ENCODE measurements at regions not wholly inside any gene's neighbourhood (a gene's known extent, or its start where the extent isn't known, plus 50 kb on each side); places are given as distances from the start of the nearest gene placed in this dataset.

- Histone ChIP-seq H3K9me3 (ENCODE audit: control insufficient read depth in 5 of 5, low read length in 5 of 5) (no peaks in the 10 kb centered on the region), H3K27me3 (ENCODE audit: control insufficient read depth in 5 of 5, insufficient read depth in 4 of 5, low read length in 5 of 5) (peaks cover 0 to 3% (median 0%) of the 10 kb centered on the region in 5 donors), H3K9ac (ENCODE audit: low read length in 5 of 5) (peak overlapping the region in 4 of 5 donors; percentile 7 to 56 (median 46)), H3K4me1 (ENCODE audit: control insufficient read depth in 5 of 5, insufficient read depth in 5 of 5, low read length in 5 of 5) (peaks cover 1 to 39% (median 36%) of the 10 kb centered on the region in 5 donors), H3K4me3 (ENCODE audit: low read depth in 1 of 5, low read length in 5 of 5) (no peak overlapping the region), H3K27ac (ENCODE audit: low read depth, low read length) (peak overlapping the region; percentile 96), H3K36me3 (ENCODE audit: control insufficient read depth in 5 of 5, insufficient read depth in 5 of 5, low read length in 5 of 5) (no peaks in the 10 kb centered on the region)
These were observed 56.7 kb upstream of the GLI2 start for GRCh38 chr2:120678926-120679325.

DNA sequence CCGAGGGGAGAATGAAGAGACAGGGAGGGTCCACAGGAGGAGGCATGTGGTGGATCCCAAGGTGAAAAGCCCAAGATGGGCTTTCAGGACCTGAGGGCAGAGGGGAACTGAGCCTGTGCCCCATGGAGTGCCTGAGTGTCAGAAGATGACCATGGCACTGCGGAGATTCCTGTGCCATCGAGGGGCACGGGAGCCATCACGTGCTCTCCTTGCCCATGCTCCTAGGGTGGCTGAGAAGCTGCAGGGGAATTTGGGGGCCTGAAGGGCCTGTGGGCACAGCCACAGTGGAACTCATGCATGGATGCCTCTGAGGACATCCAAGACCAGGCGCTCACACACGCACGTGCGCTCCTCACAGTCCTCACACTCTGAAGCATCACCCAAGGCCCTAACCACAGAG lies 56.1 kb upstream of the GLI2 start:
- Histone ChIP-seq H3K27ac (ENCODE audit: low read depth, low read length) (no peak overlapping the region), H3K9ac (ENCODE audit: low read length in 5 of 5) (peak overlapping the region in 1 of 5 donors; percentile 55), H3K4me3 (ENCODE audit: low read depth in 1 of 5, low read length in 5 of 5) (no peak overlapping the region), H3K27me3 (ENCODE audit: control insufficient read depth in 5 of 5, insufficient read depth in 4 of 5, low read length in 5 of 5) (peaks cover 0 to 3% (median 0%) of the 10 kb centered on the region in 5 donors), H3K36me3 (ENCODE audit: control insufficient read depth in 5 of 5, insufficient read depth in 5 of 5, low read length in 5 of 5) (no peaks in the 10 kb centered on the region), H3K4me1 (ENCODE audit: control insufficient read depth in 5 of 5, insufficient read depth in 5 of 5, low read length in 5 of 5) (peaks cover 3 to 44% (median 36%) of the 10 kb centered on the region in 5 donors), H3K9me3 (ENCODE audit: control insufficient read depth in 5 of 5, low read length in 5 of 5) (no peaks in the 10 kb centered on the region)

GRCh38 chr2:120680136-120680761 lies 55.4 kb upstream of the GLI2 start:
- H3K9ac ChIP-seq (ENCODE audit: low read length in 5 of 5) = peak overlapping the region in 2 of 5 donors; percentile 9 to 31
- H3K27ac ChIP-seq (ENCODE audit: low read depth, low read length) = no peak overlapping the region
- H3K4me3 ChIP-seq (ENCODE audit: low read depth in 1 of 5, low read length in 5 of 5) = peak overlapping the region in 2 of 5 donors; percentile 4 to 27
- H3K36me3 ChIP-seq (ENCODE audit: control insufficient read depth in 5 of 5, insufficient read depth in 5 of 5, low read length in 5 of 5) = no peaks in the 10 kb centered on the region
- peaks cover 0 to 6% (median 0%) of the 10 kb centered on the region in 5 donors for H3K27me3 ChIP-seq (ENCODE audit: control insufficient read depth in 5 of 5, insufficient read depth in 4 of 5, low read length in 5 of 5)
- no peaks in the 10 kb centered on the region for H3K9me3 ChIP-seq (ENCODE audit: control insufficient read depth in 5 of 5, low read length in 5 of 5)
- H3K4me1 ChIP-seq (ENCODE audit: control insufficient read depth in 5 of 5, insufficient read depth in 5 of 5, low read length in 5 of 5) = peaks cover 3 to 49% (median 37%) of the 10 kb centered on the region in 5 donors

GRCh38 chr2:120681181-120681580 lies 54.5 kb upstream of the GLI2 start:
- H3K36me3 ChIP-seq (ENCODE audit: control insufficient read depth in 5 of 5, insufficient read depth in 5 of 5, low read length in 5 of 5) = no peaks in the 10 kb centered on the region
- H3K9me3 ChIP-seq (ENCODE audit: control insufficient read depth in 5 of 5, low read length in 5 of 5) = no peaks in the 10 kb centered on the region
- H3K27ac ChIP-seq (ENCODE audit: low read depth, low read length) = no peak overlapping the region
- peaks cover 0 to 6% (median 0%) of the 10 kb centered on the region in 5 donors for H3K27me3 ChIP-seq (ENCODE audit: control insufficient read depth in 5 of 5, insufficient read depth in 4 of 5, low read length in 5 of 5)
- H3K4me1 ChIP-seq (ENCODE audit: control insufficient read depth in 5 of 5, insufficient read depth in 5 of 5, low read length in 5 of 5) = peaks cover 3 to 49% (median 40%) of the 10 kb centered on the region in 5 donors
- no peak overlapping the region for H3K9ac ChIP-seq (ENCODE audit: low read length in 5 of 5)
- H3K4me3 ChIP-seq (ENCODE audit: low read depth in 1 of 5, low read length in 5 of 5) = no peak overlapping the region

DNA sequence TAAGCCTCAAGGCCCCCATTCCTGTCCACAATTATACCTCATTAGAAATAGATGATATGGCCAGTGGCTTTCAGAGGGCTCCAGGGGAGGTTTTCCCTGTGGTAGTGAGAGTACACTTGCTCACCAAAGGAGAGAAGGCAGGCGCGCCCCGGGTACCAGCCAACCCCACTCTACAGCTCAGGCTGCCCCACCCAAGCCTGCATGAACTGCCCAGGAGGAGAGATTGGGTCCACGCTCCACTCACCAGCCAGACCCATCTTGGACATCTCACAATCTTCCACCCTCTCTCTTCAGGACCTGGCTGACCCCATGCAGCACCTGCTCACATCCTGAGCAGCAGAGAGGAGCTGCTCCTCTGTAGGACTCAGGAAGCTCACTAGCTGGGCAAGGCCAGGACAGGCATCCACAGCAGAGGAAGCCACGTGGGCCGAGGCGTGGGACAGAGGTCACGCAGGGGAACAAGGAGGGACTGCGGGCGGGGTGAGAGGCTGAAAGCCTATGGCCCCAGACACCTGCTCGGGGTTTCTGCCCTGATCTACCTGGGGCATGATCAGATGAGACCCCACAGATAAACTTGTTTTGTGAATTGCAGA lies 53.9 kb upstream of the GLI2 start:
- no peak overlapping the region for H3K4me3 ChIP-seq (ENCODE audit: low read depth in 1 of 5, low read length in 5 of 5)
- H3K4me1 ChIP-seq (ENCODE audit: control insufficient read depth in 5 of 5, insufficient read depth in 5 of 5, low read length in 5 of 5) = peaks cover 3 to 49% (median 37%) of the 10 kb centered on the region in 5 donors
- no peak overlapping the region for H3K9ac ChIP-seq (ENCODE audit: low read length in 5 of 5)
- no peaks in the 10 kb centered on the region for H3K9me3 ChIP-seq (ENCODE audit: control insufficient read depth in 5 of 5, low read length in 5 of 5)
- H3K36me3 ChIP-seq (ENCODE audit: control insufficient read depth in 5 of 5, insufficient read depth in 5 of 5, low read length in 5 of 5) = no peaks in the 10 kb centered on the region
- H3K27me3 ChIP-seq (ENCODE audit: control insufficient read depth in 5 of 5, insufficient read depth in 4 of 5, low read length in 5 of 5) = peaks cover 0 to 6% (median 0%) of the 10 kb centered on the region in 5 donors
- H3K27ac ChIP-seq (ENCODE audit: low read depth, low read length) = no peak overlapping the region

DNA sequence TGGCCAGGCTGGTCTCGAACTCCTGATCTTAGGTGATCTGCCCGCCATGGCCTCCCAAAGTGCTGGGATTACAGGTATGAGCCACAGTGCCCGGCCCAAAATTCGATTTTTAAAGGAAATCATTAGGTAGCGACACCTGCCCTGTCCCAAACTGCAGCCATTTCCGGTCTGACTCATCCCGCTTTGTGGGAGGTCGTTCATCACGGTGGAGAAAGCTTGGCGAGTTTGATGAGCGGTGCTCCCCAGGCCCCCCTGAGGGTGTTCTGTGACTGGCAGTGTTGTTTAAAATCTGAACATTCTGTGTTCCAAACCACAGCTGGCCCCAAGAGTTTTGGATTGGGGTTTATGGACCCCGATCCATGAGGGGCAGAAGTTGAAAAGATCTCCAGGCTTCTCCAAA lies 53.0 kb upstream of the GLI2 start:
- Histone ChIP-seq H3K36me3 (ENCODE audit: control insufficient read depth in 5 of 5, insufficient read depth in 5 of 5, low read length in 5 of 5) (no peaks in the 10 kb centered on the region), H3K9me3 (ENCODE audit: control insufficient read depth in 5 of 5, low read length in 5 of 5) (peaks cover 0 to 3% (median 0%) of the 10 kb centered on the region in 5 donors), H3K4me3 (ENCODE audit: low read depth in 1 of 5, low read length in 5 of 5) (no peak overlapping the region), H3K9ac (ENCODE audit: low read length in 5 of 5) (no peak overlapping the region), H3K27me3 (ENCODE audit: control insufficient read depth in 5 of 5, insufficient read depth in 4 of 5, low read length in 5 of 5) (peaks cover 0 to 6% (median 0%) of the 10 kb centered on the region in 5 donors), H3K4me1 (ENCODE audit: control insufficient read depth in 5 of 5, insufficient read depth in 5 of 5, low read length in 5 of 5) (peaks cover 3 to 41% (median 30%) of the 10 kb centered on the region in 5 donors), H3K27ac (ENCODE audit: low read depth, low read length) (no peak overlapping the region)

DNA sequence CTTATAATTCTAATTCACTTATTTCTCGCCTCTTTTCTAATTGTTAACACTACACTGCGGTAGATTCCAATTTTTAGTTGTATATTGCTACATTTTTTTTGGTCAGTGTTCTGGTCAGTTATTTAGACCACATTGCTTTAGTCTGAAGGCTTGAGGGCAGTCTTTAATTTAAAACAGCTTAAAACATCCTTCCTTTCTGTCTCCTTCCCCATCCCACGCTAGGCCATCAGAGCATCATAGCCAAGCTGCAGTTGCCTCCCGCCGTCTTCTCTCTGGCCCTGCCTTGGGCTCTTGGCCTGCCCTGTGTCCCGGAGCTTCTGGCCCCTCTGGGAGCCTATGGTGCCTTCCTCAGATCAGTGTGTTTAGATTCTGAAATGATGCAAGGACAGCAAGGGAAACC lies 52.6 kb upstream of the GLI2 start:
- H3K9ac ChIP-seq (ENCODE audit: low read length in 5 of 5) = no peak overlapping the region
- peaks cover 0 to 3% (median 0%) of the 10 kb centered on the region in 5 donors for H3K9me3 ChIP-seq (ENCODE audit: control insufficient read depth in 5 of 5, low read length in 5 of 5)
- H3K4me3 ChIP-seq (ENCODE audit: low read depth in 1 of 5, low read length in 5 of 5) = no peak overlapping the region
- H3K36me3 ChIP-seq (ENCODE audit: control insufficient read depth in 5 of 5, insufficient read depth in 5 of 5, low read length in 5 of 5) = no peaks in the 10 kb centered on the region
- H3K4me1 ChIP-seq (ENCODE audit: control insufficient read depth in 5 of 5, insufficient read depth in 5 of 5, low read length in 5 of 5) = peaks cover 3 to 38% (median 30%) of the 10 kb centered on the region in 5 donors
- H3K27ac ChIP-seq (ENCODE audit: low read depth, low read length) = no peak overlapping the region
- peaks cover 0 to 6% (median 0%) of the 10 kb centered on the region in 5 donors for H3K27me3 ChIP-seq (ENCODE audit: control insufficient read depth in 5 of 5, insufficient read depth in 4 of 5, low read length in 5 of 5)

DNA sequence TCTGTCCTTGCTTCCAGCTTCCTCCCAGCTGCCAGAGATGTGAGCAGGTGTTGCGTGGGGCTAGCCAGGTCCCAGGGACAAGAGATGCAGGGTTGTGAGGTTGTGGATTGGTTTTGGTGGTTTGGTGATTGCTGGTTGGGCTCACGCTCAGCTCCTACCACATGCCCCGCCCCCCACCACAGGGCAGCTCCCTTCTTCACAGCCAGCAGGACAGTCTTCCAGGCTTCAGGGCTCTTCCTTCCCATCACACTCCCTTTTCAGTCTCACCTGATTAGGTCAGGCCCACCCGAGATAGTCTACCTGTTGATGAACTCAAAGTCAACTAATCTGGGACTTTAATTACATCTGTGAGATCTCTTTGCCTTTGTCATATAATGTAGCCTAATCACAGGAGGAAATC lies 52.0 kb upstream of the GLI2 start:
- H3K27ac ChIP-seq (ENCODE audit: low read depth, low read length) = no peak overlapping the region

GRCh38 chr2:120684289-120685065 lies 51.2 kb upstream of the GLI2 start:
- Histone ChIP-seq H3K36me3 (ENCODE audit: control insufficient read depth in 5 of 5, insufficient read depth in 5 of 5, low read length in 5 of 5) (no peaks in the 10 kb centered on the region), H3K9me3 (ENCODE audit: control insufficient read depth in 5 of 5, low read length in 5 of 5) (peaks cover 0 to 3% (median 0%) of the 10 kb centered on the region in 5 donors), H3K4me3 (ENCODE audit: low read depth in 1 of 5, low read length in 5 of 5) (no peak overlapping the region), H3K27me3 (ENCODE audit: control insufficient read depth in 5 of 5, insufficient read depth in 4 of 5, low read length in 5 of 5) (peaks cover 0 to 6% (median 0%) of the 10 kb centered on the region in 5 donors), H3K27ac (ENCODE audit: low read depth, low read length) (no peak overlapping the region), H3K4me1 (ENCODE audit: control insufficient read depth in 5 of 5, insufficient read depth in 5 of 5, low read length in 5 of 5) (peaks cover 2 to 26% (median 16%) of the 10 kb centered on the region in 5 donors), H3K9ac (ENCODE audit: low read length in 5 of 5) (no peak overlapping the region)

More for the DNA sequence above, 52.0 kb upstream of the GLI2 start:
- Histone ChIP-seq H3K9me3 (ENCODE audit: control insufficient read depth in 5 of 5, low read length in 5 of 5) (peaks cover 0 to 3% (median 0%) of the 10 kb centered on the region in 5 donors), H3K27me3 (ENCODE audit: control insufficient read depth in 5 of 5, insufficient read depth in 4 of 5, low read length in 5 of 5) (peaks cover 0 to 6% (median 0%) of the 10 kb centered on the region in 5 donors), H3K9ac (ENCODE audit: low read length in 5 of 5) (no peak overlapping the region), H3K36me3 (ENCODE audit: control insufficient read depth in 5 of 5, insufficient read depth in 5 of 5, low read length in 5 of 5) (no peaks in the 10 kb centered on the region), H3K4me1 (ENCODE audit: control insufficient read depth in 5 of 5, insufficient read depth in 5 of 5, low read length in 5 of 5) (peaks cover 3 to 33% (median 24%) of the 10 kb centered on the region in 5 donors), H3K4me3 (ENCODE audit: low read depth in 1 of 5, low read length in 5 of 5) (no peak overlapping the region)

All from subcutaneous abdominal adipose tissue (tissue), 5 donors.